ENCODE measurements at regions not wholly inside any gene's neighbourhood (a gene's known extent, or its start where the extent isn't known, plus 50 kb on each side); places are given as distances from the start of the nearest gene placed in this dataset.
"Not testable (repeated sequence)": the region's sequence is repeated elsewhere in the genome, so short reads cannot be mapped to it uniquely, and the experiment has no call there.

GRCh38 chr16:17038415-17038814 is 432.3 kb downstream of the XYLT1 start:
- TF ChIP-seq, protein P1, sequence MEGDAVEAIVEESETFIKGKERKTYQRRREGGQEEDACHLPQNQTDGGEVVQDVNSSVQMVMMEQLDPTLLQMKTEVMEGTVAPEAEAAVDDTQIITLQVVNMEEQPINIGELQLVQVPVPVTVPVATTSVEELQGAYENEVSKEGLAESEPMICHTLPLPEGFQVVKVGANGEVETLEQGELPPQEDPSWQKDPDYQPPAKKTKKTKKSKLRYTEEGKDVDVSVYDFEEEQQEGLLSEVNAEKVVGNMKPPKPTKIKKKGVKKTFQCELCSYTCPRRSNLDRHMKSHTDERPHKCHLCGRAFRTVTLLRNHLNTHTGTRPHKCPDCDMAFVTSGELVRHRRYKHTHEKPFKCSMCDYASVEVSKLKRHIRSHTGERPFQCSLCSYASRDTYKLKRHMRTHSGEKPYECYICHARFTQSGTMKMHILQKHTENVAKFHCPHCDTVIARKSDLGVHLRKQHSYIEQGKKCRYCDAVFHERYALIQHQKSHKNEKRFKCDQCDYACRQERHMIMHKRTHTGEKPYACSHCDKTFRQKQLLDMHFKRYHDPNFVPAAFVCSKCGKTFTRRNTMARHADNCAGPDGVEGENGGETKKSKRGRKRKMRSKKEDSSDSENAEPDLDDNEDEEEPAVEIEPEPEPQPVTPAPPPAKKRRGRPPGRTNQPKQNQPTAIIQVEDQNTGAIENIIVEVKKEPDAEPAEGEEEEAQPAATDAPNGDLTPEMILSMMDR (IDR thresholded peaks at IDR 0.05), result no peak
- Histone ChIP-seq H3K4me3 (no peak overlapping the region), H3K27ac (no peak overlapping the region)
- no peak for DNase-seq (ENCODE audit: low spot score)

- H3K27ac ChIP-seq; DNase-seq (ENCODE audit: low spot score); H3K4me3 ChIP-seq: not testable (repeated sequence)
Observed at GRCh38 chr16:17049109-17049508, 421.7 kb downstream of the XYLT1 start.

DNA sequence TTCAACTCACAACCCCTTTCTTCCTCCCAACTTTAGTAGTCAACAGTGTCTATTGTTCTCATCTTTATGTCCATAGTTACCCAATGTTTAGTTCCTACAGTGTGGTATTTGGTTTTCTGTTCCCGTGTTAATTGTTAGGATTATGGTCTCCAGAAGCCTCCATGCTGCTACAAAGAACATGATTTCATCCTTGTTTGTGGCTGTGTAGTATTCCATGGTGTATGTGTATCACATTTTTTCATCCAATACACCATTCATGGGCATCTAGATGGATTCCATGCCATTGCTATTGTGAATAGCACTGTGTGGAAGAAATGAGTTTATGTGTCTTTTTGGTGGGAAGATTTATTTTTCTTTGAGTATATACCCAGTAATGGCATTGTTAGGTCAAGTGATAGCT is 420.3 kb downstream of the XYLT1 start:
- DNase-seq (ENCODE audit: low spot score), result no peak
- H3K4me3 ChIP-seq, result no peak overlapping the region
- no peak overlapping the region for H3K27ac ChIP-seq
- TF ChIP-seq, protein P1 (IDR thresholded peaks at IDR 0.05), result no peak

All from coronary artery (tissue), 2 donors.